H1 (cell line): ENCODE measurements at regions not wholly inside any gene's neighbourhood (a gene's known extent, or its start where the extent isn't known, plus 50 kb on each side); places are given as distances from the start of the nearest gene placed in this dataset.

Experiments
- CTCF ChIA-PET: fragments of 300-600 bp; sonication (Branson Sonifier 250); formaldehyde crosslinking; loops from one replicate; lab custom pipeline; 2021; ENCODE audit not compliant: partially characterized antibody; lab: Charles Lee
- POLR2A ChIA-PET: fragments of 300-600 bp; sonication (Branson Sonifier 250); formaldehyde crosslinking; loops from one replicate; lab custom pipeline; 2021; ENCODE audit warnings: inconsistent platforms; ENCODE audit not compliant: partially characterized antibody; lab: Charles Lee
- DNase-seq, 2 experiments: peaks; one replicate each; pipeline versions ENCODE4 v3.0.0 to v3.0.0-alpha.2; 2010 to 2022; ENCODE audit warnings: low spot score in 2 of 2, low read depth in 1 of 2, mixed read lengths in 1 of 2
- FAIRE-seq: peaks from 2 replicates; lab custom pipeline; 2011; peaks lifted over from hg19 to GRCh38; lab: Jason Lieb, UNC
- H2AFZ ChIP-seq: 2 replicates; pipeline ENCODE4 v1.8.1; 2012; ENCODE audit warnings: low read length, inconsistent platforms
- H2AK5ac ChIP-seq: 2 replicates; pipeline ENCODE4 v1.6.1; 2013; ENCODE audit warnings: low read depth, low read length
- H2BK120ac ChIP-seq: replicated peaks from 2 replicates; pipeline ENCODE3; 2013; ENCODE audit warnings: low read depth, low read length, inconsistent platforms
- H2BK12ac ChIP-seq: 2 replicates; pipeline ENCODE4 v1.6.1; 2013; ENCODE audit warnings: low read depth, low read length
- H2BK15ac ChIP-seq: 2 replicates; pipeline ENCODE4 v1.6.1; 2013; ENCODE audit warnings: low read length
- H2BK20ac ChIP-seq: 2 replicates; pipeline ENCODE4 v1.6.1; 2013; ENCODE audit warnings: low read length
- H2BK5ac ChIP-seq: 2 replicates; pipeline ENCODE4 v1.6.1; 2013; ENCODE audit warnings: low read depth, low read length
- H3K14ac ChIP-seq: 2 replicates; pipeline ENCODE4 v1.6.1; 2013; ENCODE audit warnings: inconsistent platforms; ENCODE audit not compliant: insufficient read length
- H3K18ac ChIP-seq: 2 replicates; pipeline ENCODE4 v1.6.1; 2013; ENCODE audit warnings: low read length; ENCODE audit errors: extremely low read depth
- H3K23ac ChIP-seq: 2 replicates; pipeline ENCODE4 v1.6.1; 2013; ENCODE audit warnings: inconsistent platforms; ENCODE audit not compliant: insufficient read length
- H3K23me2 ChIP-seq: 2 replicates; pipeline ENCODE4 v1.6.1; 2013; ENCODE audit warnings: low read depth, low read length
- H3K27ac ChIP-seq: 2 replicates; pipeline ENCODE4 v1.6.1; 2011; ENCODE audit warnings: low read depth, low read length, inconsistent platforms
- H3K27me3 ChIP-seq, 4 experiments: replicated peaks in 1 of 4; 1 replicate in 1 of 4; 2 replicates in 3 of 4; pipeline versions ENCODE4 v1.6.1 to v1.8.1; 2011 to 2013; ENCODE audit warnings: low read length in 3 of 4, mild to moderate bottlenecking in 3 of 4, inconsistent platforms in 2 of 4, mixed read lengths in 2 of 4, moderate library complexity in 1 of 4; ENCODE audit not compliant: control insufficient read depth in 3 of 4, insufficient read depth in 3 of 4; ENCODE audit errors: extremely low read depth in 1 of 4
- H3K36me3 ChIP-seq, 4 experiments: 2 replicates each; pipeline versions ENCODE4 v1.6.1 to v1.8.1; 2011 to 2013; ENCODE audit warnings: mild to moderate bottlenecking in 4 of 4, low read length in 3 of 4, moderate library complexity in 2 of 4, control low read depth in 1 of 4, inconsistent platforms in 1 of 4; ENCODE audit not compliant: insufficient read depth in 4 of 4, control insufficient read depth in 2 of 4
- H3K4ac ChIP-seq: replicated peaks from 2 replicates; pipeline ENCODE3; 2013; ENCODE audit warnings: low read length, low read depth, mixed read lengths, inconsistent platforms; ENCODE audit not compliant: insufficient read length
- H3K4me1 ChIP-seq, 4 experiments: replicated peaks in 1 of 4; 1 replicate in 1 of 4; 2 replicates in 3 of 4; pipeline versions ENCODE4 v1.6.1 to v1.8.1; 2011 to 2013; ENCODE audit warnings: low read length in 3 of 4, inconsistent platforms in 2 of 4, mixed read lengths in 1 of 4; ENCODE audit not compliant: insufficient read depth in 4 of 4, control insufficient read depth in 3 of 4
- H3K4me2 ChIP-seq, 2 experiments: 2 replicates each; pipeline versions ENCODE4 v1.6.1 to v1.8.1; 2011 to 2013; ENCODE audit warnings: low read depth in 2 of 2, low read length in 2 of 2, control low read depth in 1 of 2, inconsistent platforms in 1 of 2, mild to moderate bottlenecking in 1 of 2; ENCODE audit not compliant: insufficient read depth in 1 of 2
- H3K4me3 ChIP-seq, 4 experiments: fragments of 200-600, 300-600 bp in 1 of 4; sonication (generic), shearing (Covaris generic), sonication (Bioruptor Twin) in 1 of 4; 2 replicates each; pipeline versions ENCODE4 v1.5.1 to v1.8.1; 2011 to 2016; ENCODE audit warnings: low read length in 4 of 4, low read depth in 3 of 4, control low read depth in 2 of 4, inconsistent platforms in 2 of 4, mild to moderate bottlenecking in 2 of 4, mixed read lengths in 1 of 4, moderate library complexity in 1 of 4; ENCODE audit not compliant: insufficient read depth in 2 of 4; ENCODE audit errors: extremely low read depth in 1 of 4
- H3K56ac ChIP-seq: replicated peaks from 2 replicates; pipeline ENCODE3; 2013; ENCODE audit warnings: low read depth, mild to moderate bottlenecking, mixed read lengths, low read length, inconsistent platforms; ENCODE audit not compliant: insufficient read length
- H3K79me1 ChIP-seq: 2 replicates; pipeline ENCODE4 v1.6.1; 2013; ENCODE audit warnings: low read depth, low read length, control low read depth
- H3K79me2 ChIP-seq, 2 experiments: 2 replicates each; pipeline versions ENCODE4 v1.6.1 to v1.8.1; 2012 to 2013; ENCODE audit warnings: low read length in 2 of 2, mild to moderate bottlenecking in 2 of 2, inconsistent platforms in 1 of 2; ENCODE audit not compliant: insufficient read depth in 2 of 2, control insufficient read depth in 1 of 2
- H3K9ac ChIP-seq, 4 experiments: replicated peaks in 1 of 4; 1 replicate in 1 of 4; 2 replicates in 3 of 4; pipeline versions ENCODE4 v1.6.1 to v1.8.1; 2011 to 2013; ENCODE audit warnings: low read depth in 3 of 4, low read length in 3 of 4, control low read depth in 2 of 4, mild to moderate bottlenecking in 2 of 4, moderate library complexity in 2 of 4, inconsistent platforms in 1 of 4; ENCODE audit errors: extremely low read depth in 1 of 4
- H3K9me3 ChIP-seq, 2 experiments: 2 replicates each; pipeline versions ENCODE4 v1.6.1 to v1.8.1; 2012 to 2013; ENCODE audit warnings: mild to moderate bottlenecking in 2 of 2, moderate library complexity in 2 of 2, control low read depth in 1 of 2, inconsistent platforms in 1 of 2, low read depth in 1 of 2, low read length in 1 of 2, mixed read lengths in 1 of 2; ENCODE audit not compliant: insufficient read depth in 2 of 2
- H4K20me1 ChIP-seq, 2 experiments: replicated peaks in 1 of 2; 2 replicates each; pipeline versions ENCODE3 to v1.8.1; 2011 to 2013; ENCODE audit warnings: inconsistent platforms in 2 of 2, low read length in 2 of 2, mild to moderate bottlenecking in 1 of 2; ENCODE audit not compliant: insufficient read depth in 2 of 2, control insufficient read depth in 1 of 2
- H4K5ac ChIP-seq: 2 replicates; pipeline ENCODE4 v1.6.1; 2013; ENCODE audit warnings: low read length, low read depth, mixed read lengths, inconsistent platforms; ENCODE audit not compliant: insufficient read length
- H4K8ac ChIP-seq: 2 replicates; pipeline ENCODE4 v1.8.0; 2013; ENCODE audit warnings: mild to moderate bottlenecking, moderate library complexity, low read length, inconsistent platforms; ENCODE audit not compliant: insufficient read depth; ENCODE audit errors: extremely low read depth
- H4K91ac ChIP-seq: replicated peaks from 2 replicates; pipeline ENCODE3; 2013; ENCODE audit warnings: low read length, mixed read lengths, inconsistent platforms; ENCODE audit not compliant: insufficient read length
- BACH1 ChIP-seq: IDR thresholded peaks from 2 replicates; pipeline ENCODE4 v1.6.1; 2012; ENCODE audit warnings: low read length, improper control_type of control experiment
- HDAC6 ChIP-seq: IDR thresholded peaks from one replicate; pipeline ENCODE4 v1.7.1; 2012; ENCODE audit warnings: low read depth, mild to moderate bottlenecking, inconsistent platforms, low read length, moderate library complexity
- JUND ChIP-seq: IDR thresholded peaks from 2 replicates; pipeline ENCODE4 v1.6.1; 2011; ENCODE audit warnings: mild to moderate bottlenecking, improper control_type of control experiment, low read length
- KDM1A ChIP-seq: fragments of 200-600, 300-600 bp; sonication (generic); IDR thresholded peaks from 2 replicates; pipeline ENCODE4 v1.7.1; 2016; ENCODE audit warnings: mild to moderate bottlenecking, low read length, borderline replicate concordance
- NANOG ChIP-seq: IDR thresholded peaks from 2 replicates; pipeline ENCODE4 v1.6.1; 2011; ENCODE audit warnings: low read length, low read depth, mild to moderate bottlenecking, inconsistent platforms; ENCODE audit not compliant: insufficient read depth, poor library complexity, severe bottlenecking
- NRF1 ChIP-seq: IDR thresholded peaks from 2 replicates; pipeline ENCODE4 v1.6.1; 2011; ENCODE audit warnings: mild to moderate bottlenecking, low read depth, low read length, improper control_type of control experiment
- RAD21 ChIP-seq, 2 experiments: IDR thresholded peaks in 1 of 2; conservative IDR thresholded peaks in 1 of 2; 2 replicates each; pipeline ENCODE4 v1.6.1; 2011; ENCODE audit warnings: low read depth in 2 of 2, low read length in 2 of 2, improper control_type of control experiment in 1 of 2, inconsistent platforms in 1 of 2, mild to moderate bottlenecking in 1 of 2, moderate library complexity in 1 of 2
- TBP ChIP-seq: IDR thresholded peaks from 2 replicates; pipeline ENCODE4 v1.6.1; 2011; ENCODE audit warnings: low read depth, low read length, improper control_type of control experiment
- TEAD4 ChIP-seq: IDR thresholded peaks from 2 replicates; pipeline ENCODE4 v1.6.1; 2012; ENCODE audit warnings: low read depth, low read length, inconsistent platforms, mixed read lengths
- WGBS, 2 experiments: shearing (Covaris generic) in 1 of 2; methylation state at CpG; one replicate each; pipeline versions ENCODE4 v1.1.6 to v1.1.7; 2013 to 2015; ENCODE audit warnings: low lambda C conversion rate in 2 of 2, mixed read lengths in 2 of 2, inconsistent platforms in 1 of 2, low coverage in 1 of 2, missing lambda C conversion rate in 1 of 2; ENCODE audit not compliant: insufficient replicate concordance in 2 of 2, insufficient coverage in 1 of 2, insufficient read length in 1 of 2; ENCODE audit errors: extremely low coverage in 1 of 2, missing lambda C conversion rate in 1 of 2; 5-methylcytosine and 5-hydroxymethylcytosine counted together
- TF ChIP-seq, protein P1 (sequence below): IDR thresholded peaks from 2 replicates; pipeline ENCODE4 v1.6.1; 2012; ENCODE audit warnings: inconsistent platforms

DNA sequence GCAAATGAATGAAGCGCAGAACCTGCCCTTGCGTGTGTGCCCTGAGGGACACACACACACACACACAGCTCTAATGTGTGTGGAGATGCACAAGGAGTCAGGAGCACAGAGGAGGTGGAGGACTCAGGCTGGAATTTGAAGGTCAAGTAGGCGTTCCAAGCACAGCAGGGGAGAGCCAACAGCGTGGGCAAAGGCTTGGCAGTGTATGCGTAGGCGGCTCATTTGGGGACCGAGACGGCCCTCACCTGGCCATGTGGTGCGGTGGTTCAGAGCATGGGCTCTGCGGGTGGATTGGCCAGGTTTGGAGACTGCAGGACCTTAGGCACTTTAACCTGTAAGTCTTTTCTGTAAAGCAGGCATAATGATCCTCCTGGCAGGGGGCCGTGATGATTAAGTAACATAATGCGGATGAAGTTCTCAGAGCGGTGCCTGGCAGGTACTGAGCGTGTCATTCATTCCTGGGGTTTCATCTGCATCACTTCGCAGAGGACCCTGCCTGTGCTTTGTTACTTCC lies 69.5 kb upstream of the SLC24A4 start:
- no peak overlapping the region for H2BK5ac ChIP-seq
- H3K4me2 ChIP-seq, result peak overlapping the region; percentile 61 to 91
- H2BK20ac ChIP-seq, result peak overlapping the region; percentile 2; the same call in 1 of the 2 replicates
- H3K4ac ChIP-seq, result no peak overlapping the region
- H4K8ac ChIP-seq, result no peak overlapping the region; the same call in 1 of the 2 replicates
- no peaks in the 10 kb centered on the region for H3K9me3 ChIP-seq
- H3K4me1 ChIP-seq, result peaks cover 7 to 19% (median 10%) of the 10 kb centered on the region in 4 experiments
- H2AFZ ChIP-seq, result no peak overlapping the region
- no peak overlapping the region for H3K14ac ChIP-seq
- H2AK5ac ChIP-seq, result no peak overlapping the region
- H3K18ac ChIP-seq, result no peak overlapping the region
- H4K20me1 ChIP-seq, result no peaks in the 10 kb centered on the region
- H4K5ac ChIP-seq, result no peak overlapping the region
- peak overlapping the region; percentile 5; the same call in 1 of the 2 replicates for H2BK15ac ChIP-seq
- H3K9ac ChIP-seq, result no peak overlapping the region
- CTCF ChIA-PET, result interaction anchor here (0.8 to 1.2 kb wide), 2 partner anchors 18 to 52 kb away, joined by 3 to 4 read pairs; no protein-coding TSS in a partner anchor
- POLR2A ChIA-PET, result no interaction called here
- H3K23me2 ChIP-seq, result peaks cover 2% of the 10 kb centered on the region; the same call in 1 of the 2 replicates
- H4K91ac ChIP-seq, result no peak overlapping the region
- FAIRE-seq (peak; percentile 92), DNase-seq (peak; percentile 33 to 69)
- H2BK12ac ChIP-seq, result no peak overlapping the region
- peaks cover 0 to 29% (median 15%) of the 10 kb centered on the region in 4 experiments; a peak in 6 of 7 replicates for H3K27me3 ChIP-seq
- H2BK120ac ChIP-seq, result no peak overlapping the region
- H3K4me3 ChIP-seq, result peak overlapping the region in 1 of 4 experiments; percentile 30; a peak in 3 of 8 replicates
- no peak overlapping the region for H3K23ac ChIP-seq
- no peaks in the 10 kb centered on the region for H3K36me3 ChIP-seq
- no peaks in the 10 kb centered on the region for H3K79me2 ChIP-seq
- H3K56ac ChIP-seq, result no peak overlapping the region
- H3K79me1 ChIP-seq, result no peaks in the 10 kb centered on the region
- 17% methylated on average over 15 of the region's 15 CpGs; no CpG with 5 or more reads in 1 of the 2 experiments for WGBS, 2 experiments
- H3K27ac ChIP-seq, result no peak overlapping the region
- TF ChIP-seq, protein P1, sequence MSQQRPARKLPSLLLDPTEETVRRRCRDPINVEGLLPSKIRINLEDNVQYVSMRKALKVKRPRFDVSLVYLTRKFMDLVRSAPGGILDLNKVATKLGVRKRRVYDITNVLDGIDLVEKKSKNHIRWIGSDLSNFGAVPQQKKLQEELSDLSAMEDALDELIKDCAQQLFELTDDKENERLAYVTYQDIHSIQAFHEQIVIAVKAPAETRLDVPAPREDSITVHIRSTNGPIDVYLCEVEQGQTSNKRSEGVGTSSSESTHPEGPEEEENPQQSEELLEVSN, result peak; percentile 74
- TF ChIP-seq BACH1 (no peak), NANOG (peak; percentile 46), JUND (no peak), RAD21 (IDR thresholded peaks at IDR 0.05 in 1 of 2, conservative IDR thresholded peaks at IDR 0.05 in 1 of 2; ENCODE audit: low read depth in 2 of 2, low read length in 2 of 2) (peak; percentile 61 to 69), NRF1 (no peak), HDAC6 (no peak), TBP (no peak), TEAD4 (peak; percentile 93), KDM1A (0 out of 2 replicates have a peak, but pooled peaks have one; percentile 22)
